KMS-11 (cell line): ENCODE measurements at regions not wholly inside any gene's neighbourhood (a gene's known extent, or its start where the extent isn't known, plus 50 kb on each side); places are given as distances from the start of the nearest gene placed in this dataset.

Source experiments
- H2AFZ ChIP-seq: fragments of 200-600 bp; sonication (generic); 2 replicates; pipeline ENCODE4 v1.6.1; 2016; ENCODE audit warnings: antibody characterized with exemption, mixed run types, low read depth
- H3K27ac ChIP-seq: fragments of 200-600 bp; sonication (generic); 2 replicates; pipeline ENCODE4 v1.6.1; 2016; ENCODE audit warnings: mild to moderate bottlenecking, mixed run types
- H3K27me3 ChIP-seq: fragments of 200-600 bp; sonication (generic); 2 replicates; pipeline ENCODE4 v1.6.1; 2017; ENCODE audit warnings: mild to moderate bottlenecking, low read depth, mixed run types, moderate library complexity; ENCODE audit not compliant: insufficient read depth
- H3K36me3 ChIP-seq: fragments of 200-600 bp; sonication (generic); 2 replicates; pipeline ENCODE4 v1.6.1; 2017; ENCODE audit warnings: mild to moderate bottlenecking, mixed run types; ENCODE audit not compliant: insufficient read depth
- H3K4me1 ChIP-seq: fragments of 200-600 bp; sonication (generic); 2 replicates; pipeline ENCODE4 v1.6.1; 2016; ENCODE audit warnings: mild to moderate bottlenecking, low read depth, mixed run types; ENCODE audit not compliant: poor library complexity, severe bottlenecking
- H3K4me2 ChIP-seq: fragments of 200-600 bp; sonication (generic); 2 replicates; pipeline ENCODE4 v1.7.0; 2016; ENCODE audit warnings: mild to moderate bottlenecking, mixed run types
- H3K4me3 ChIP-seq: fragments of 200-600 bp; sonication (generic); IDR thresholded peaks from 2 replicates; pipeline ENCODE4 v1.6.1; 2017; ENCODE audit warnings: low read depth, low read length, mixed read lengths; ENCODE audit not compliant: insufficient read depth
- H3K79me2 ChIP-seq: fragments of 200-600 bp; sonication (generic); 2 replicates; pipeline ENCODE4 v1.6.1; 2016; ENCODE audit warnings: low read depth, mixed run types; ENCODE audit not compliant: insufficient read depth
- H3K9ac ChIP-seq: fragments of 200-600 bp; sonication (generic); 2 replicates; pipeline ENCODE4 v1.6.1; 2016; ENCODE audit warnings: mild to moderate bottlenecking, mixed run types
- H4K20me1 ChIP-seq: fragments of 200-600 bp; sonication (generic); 2 replicates; pipeline ENCODE4 v1.6.1; 2016; ENCODE audit warnings: mild to moderate bottlenecking, mixed run types; ENCODE audit not compliant: insufficient read depth
- CTCF ChIP-seq: fragments of 200-600 bp; sonication (generic); conservative IDR thresholded peaks from 2 replicates; pipeline ENCODE4 v1.6.1; 2017; ENCODE audit warnings: low read depth, mild to moderate bottlenecking, antibody characterized with exemption, low read length, moderate library complexity, mixed read lengths

DNA sequence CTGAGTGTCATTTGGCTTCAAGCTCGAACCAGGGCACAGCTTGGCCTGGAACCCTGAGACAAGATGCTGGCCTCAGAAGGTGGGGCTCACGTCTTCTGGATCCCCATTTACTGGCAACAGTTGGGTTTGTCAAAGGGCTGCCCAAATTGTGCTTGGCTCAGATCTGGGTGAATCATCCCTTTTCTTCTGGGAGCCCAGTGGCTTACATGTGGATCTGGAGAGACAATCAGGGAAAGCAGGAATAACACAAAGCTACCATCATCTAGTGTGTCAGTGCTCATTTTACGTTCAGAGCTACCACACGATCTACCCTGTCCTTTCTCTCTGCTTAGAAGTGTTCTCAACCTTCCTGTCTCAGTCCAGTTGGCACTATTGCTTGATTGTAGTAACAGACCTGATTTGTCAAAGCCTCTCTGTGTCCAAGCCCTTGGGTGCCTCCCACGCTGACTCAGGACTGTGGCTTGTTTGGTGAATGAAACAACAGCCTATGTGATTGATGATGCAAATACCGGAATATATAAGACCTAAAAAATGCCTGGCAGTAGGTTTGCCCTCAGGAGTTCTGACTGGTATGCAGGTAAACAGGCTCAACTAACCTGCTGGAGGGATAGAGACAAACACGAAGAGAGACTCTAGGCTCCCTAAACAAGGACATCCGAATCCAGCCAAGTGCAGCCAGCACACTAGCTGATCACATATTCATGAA, 974.3 kb downstream of the VRK1 start:
- Histone ChIP-seq H4K20me1 (no peaks in the 10 kb centered on the region), H3K27me3 (no peaks in the 10 kb centered on the region), H3K79me2 (no peaks in the 10 kb centered on the region), H3K4me2 (no peak overlapping the region), H3K27ac (no peak overlapping the region), H3K9ac (no peak overlapping the region), H3K4me1 (no peaks in the 10 kb centered on the region), H3K36me3 (no peaks in the 10 kb centered on the region), H3K4me3 (no peak overlapping the region), H2AFZ (no peak overlapping the region)
- no peak for TF ChIP-seq CTCF

- no peak overlapping the region for H2AFZ ChIP-seq
Measured at GRCh38 chr14:97773598-97773997, 976.4 kb downstream of the VRK1 start.

GRCh38 chr14:97776890-97777558, 979.8 kb downstream of the VRK1 start:
- no peaks in the 10 kb centered on the region for H3K36me3 ChIP-seq
- no peak overlapping the region for H3K9ac ChIP-seq
- no peaks in the 10 kb centered on the region for H3K4me1 ChIP-seq
- no peak for TF ChIP-seq CTCF
- no peaks in the 10 kb centered on the region for H3K79me2 ChIP-seq
- no peak overlapping the region for H3K27ac ChIP-seq
- no peak overlapping the region for H2AFZ ChIP-seq
- H3K27me3 ChIP-seq, result no peaks in the 10 kb centered on the region
- no peak overlapping the region for H3K4me2 ChIP-seq
- H4K20me1 ChIP-seq, result no peaks in the 10 kb centered on the region
- H3K4me3 ChIP-seq, result no peak overlapping the region

More at GRCh38 chr14:97773598-97773997, 976.4 kb downstream of the VRK1 start:
- H3K27ac ChIP-seq, result no peak overlapping the region
- H3K79me2 ChIP-seq, result no peaks in the 10 kb centered on the region
- no peak overlapping the region for H3K4me2 ChIP-seq
- no peaks in the 10 kb centered on the region for H3K36me3 ChIP-seq
- H4K20me1 ChIP-seq, result no peaks in the 10 kb centered on the region
- H3K27me3 ChIP-seq, result no peaks in the 10 kb centered on the region
- no peak for TF ChIP-seq CTCF
- no peak overlapping the region for H3K4me3 ChIP-seq
- no peak overlapping the region for H3K9ac ChIP-seq
- no peaks in the 10 kb centered on the region for H3K4me1 ChIP-seq

GRCh38 chr14:97777622-97778355, 980.6 kb downstream of the VRK1 start:
- no peaks in the 10 kb centered on the region for H3K27me3 ChIP-seq
- no peaks in the 10 kb centered on the region for H3K79me2 ChIP-seq
- no peak overlapping the region for H3K4me3 ChIP-seq

More at GRCh38 chr14:97777622-97778355, 980.6 kb downstream of the VRK1 start:
- no peaks in the 10 kb centered on the region for H3K36me3 ChIP-seq
- H2AFZ ChIP-seq, result no peak overlapping the region
- H3K4me1 ChIP-seq, result no peaks in the 10 kb centered on the region
- no peak overlapping the region for H3K9ac ChIP-seq
- H3K4me2 ChIP-seq, result no peak overlapping the region
- TF ChIP-seq CTCF, result no peak
- no peak overlapping the region for H3K27ac ChIP-seq
- no peaks in the 10 kb centered on the region for H4K20me1 ChIP-seq
